Bronchial epithelial cell (primary cell): ENCODE measurements at regions not wholly inside any gene's neighbourhood (a gene's known extent, or its start where the extent isn't known, plus 50 kb on each side); places are given as distances from the start of the nearest gene placed in this dataset.

ENCODE experiments used
- DNase-seq: peaks from one replicate; pipeline ENCODE4 v3.0.0-alpha.2; 2010; ENCODE audit warnings: low read depth
- FAIRE-seq: peaks from 2 replicates; lab custom pipeline; 2011; peaks lifted over from hg19 to GRCh38; lab: Jason Lieb, UNC
- H3K27me3 ChIP-seq: 2 replicates; pipeline ENCODE4 v1.5.1; 2011; ENCODE audit warnings: low read length; ENCODE audit not compliant: control insufficient read depth, insufficient read depth
- H3K36me3 ChIP-seq: 2 replicates; pipeline ENCODE4 v1.5.1; 2011; ENCODE audit warnings: low read length; ENCODE audit not compliant: control insufficient read depth, insufficient read depth
- H3K4me3 ChIP-seq: 2 replicates; pipeline ENCODE4 v1.5.1; 2011; ENCODE audit warnings: mild to moderate bottlenecking, low read depth, low read length, control low read depth
- TF ChIP-seq, protein P1 (sequence below): IDR thresholded peaks from 2 replicates; pipeline ENCODE4 v1.5.1; 2011; ENCODE audit warnings: mild to moderate bottlenecking, moderate library complexity, low read length, control low read depth, inconsistent platforms; ENCODE audit not compliant: insufficient read depth, severe bottlenecking

DNA sequence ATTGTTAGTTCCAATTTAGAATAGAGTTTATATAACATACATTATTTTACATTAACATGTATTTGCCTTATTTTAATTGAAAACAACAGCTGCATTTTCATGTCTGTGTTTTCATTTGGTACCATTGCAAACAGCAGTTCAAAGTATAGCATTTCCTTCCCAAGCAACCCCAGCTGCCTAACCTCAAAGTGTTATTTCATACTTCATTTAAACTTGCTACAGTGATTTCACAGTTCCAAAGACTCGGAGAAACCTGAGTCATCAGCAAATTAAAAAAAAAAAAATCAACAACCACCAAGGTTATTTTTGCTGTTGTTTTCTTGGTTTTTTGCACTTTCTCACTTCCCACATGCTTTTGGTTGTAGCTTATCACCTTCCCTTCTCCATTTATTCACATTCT, 236.5 kb upstream of the SPHKAP start:
- H3K4me3 ChIP-seq = no peak overlapping the region
- H3K27me3 ChIP-seq = no peaks in the 10 kb centered on the region
- FAIRE-seq (no peak), DNase-seq (peak; percentile 8)
- H3K36me3 ChIP-seq = no peaks in the 10 kb centered on the region
- TF ChIP-seq, protein P1, sequence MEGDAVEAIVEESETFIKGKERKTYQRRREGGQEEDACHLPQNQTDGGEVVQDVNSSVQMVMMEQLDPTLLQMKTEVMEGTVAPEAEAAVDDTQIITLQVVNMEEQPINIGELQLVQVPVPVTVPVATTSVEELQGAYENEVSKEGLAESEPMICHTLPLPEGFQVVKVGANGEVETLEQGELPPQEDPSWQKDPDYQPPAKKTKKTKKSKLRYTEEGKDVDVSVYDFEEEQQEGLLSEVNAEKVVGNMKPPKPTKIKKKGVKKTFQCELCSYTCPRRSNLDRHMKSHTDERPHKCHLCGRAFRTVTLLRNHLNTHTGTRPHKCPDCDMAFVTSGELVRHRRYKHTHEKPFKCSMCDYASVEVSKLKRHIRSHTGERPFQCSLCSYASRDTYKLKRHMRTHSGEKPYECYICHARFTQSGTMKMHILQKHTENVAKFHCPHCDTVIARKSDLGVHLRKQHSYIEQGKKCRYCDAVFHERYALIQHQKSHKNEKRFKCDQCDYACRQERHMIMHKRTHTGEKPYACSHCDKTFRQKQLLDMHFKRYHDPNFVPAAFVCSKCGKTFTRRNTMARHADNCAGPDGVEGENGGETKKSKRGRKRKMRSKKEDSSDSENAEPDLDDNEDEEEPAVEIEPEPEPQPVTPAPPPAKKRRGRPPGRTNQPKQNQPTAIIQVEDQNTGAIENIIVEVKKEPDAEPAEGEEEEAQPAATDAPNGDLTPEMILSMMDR = no peak

- no peaks in the 10 kb centered on the region for H3K27me3 ChIP-seq
- FAIRE-seq (no peak), DNase-seq (peak; percentile 59)
- TF ChIP-seq, protein P1 = no peak
- no peaks in the 10 kb centered on the region for H3K36me3 ChIP-seq
- H3K4me3 ChIP-seq = no peak overlapping the region
Observed at GRCh38 chr2:228417526-228417925, 236.0 kb upstream of the SPHKAP start.

- H3K4me3 ChIP-seq = no peak overlapping the region
- DNase-seq (no peak), FAIRE-seq (no peak)
- TF ChIP-seq, protein P1 = no peak
- no peaks in the 10 kb centered on the region for H3K36me3 ChIP-seq
- H3K27me3 ChIP-seq = no peaks in the 10 kb centered on the region
Observed at GRCh38 chr2:228410061-228410460, 228.6 kb upstream of the SPHKAP start.

GRCh38 chr2:228409493-228409892, 228.0 kb upstream of the SPHKAP start:
- TF ChIP-seq, protein P1 = no peak
- no peak for FAIRE-seq

GRCh38 chr2:228408529-228409227, 227.2 kb upstream of the SPHKAP start:
- TF ChIP-seq, protein P1 = no peak
- Histone ChIP-seq H3K4me3 (no peak overlapping the region), H3K36me3 (no peaks in the 10 kb centered on the region), H3K27me3 (no peaks in the 10 kb centered on the region)
- FAIRE-seq (no peak), DNase-seq (no peak)

More at GRCh38 chr2:228409493-228409892, 228.0 kb upstream of the SPHKAP start:
- Histone ChIP-seq H3K36me3 (no peaks in the 10 kb centered on the region), H3K4me3 (no peak overlapping the region), H3K27me3 (no peaks in the 10 kb centered on the region)
- no peak for DNase-seq

- no peak for DNase-seq
- FAIRE-seq = no peak
- H3K4me3 ChIP-seq = no peak overlapping the region
- TF ChIP-seq, protein P1 = no peak
- H3K36me3 ChIP-seq = no peaks in the 10 kb centered on the region
- no peaks in the 10 kb centered on the region for H3K27me3 ChIP-seq
Observed at GRCh38 chr2:228407821-228408220, 226.3 kb upstream of the SPHKAP start.
